Activated CD4-positive, alpha-beta memory T cell treated with anti-CD3 and anti-CD28 coated beads, Interleukin-2, amount 10 ng/mL, durations not matched to agents 7 days and 5 days (primary cell): ENCODE measurements at regions not wholly inside any gene's neighbourhood (a gene's known extent, or its start where the extent isn't known, plus 50 kb on each side); places are given as distances from the start of the nearest gene placed in this dataset.
"Not testable (repeated sequence)": the region's sequence is repeated elsewhere in the genome, so short reads cannot be mapped to it uniquely, and the experiment has no call there.

Experiments
- CTCF ChIA-PET: fragments of 350-600 bp; sonication (Branson Sonifier 250); formaldehyde crosslinking; loops from one replicate; lab custom pipeline; 2021; ENCODE audit warnings: antibody characterized with exemption, inconsistent platforms; lab: Charles Lee
- POLR2A ChIA-PET: fragments of 350-600 bp; sonication (Branson Sonifier 250); formaldehyde crosslinking; loops from one replicate; lab custom pipeline; 2021; ENCODE audit warnings: antibody characterized with exemption; lab: Charles Lee
- DNase-seq: peaks from one replicate; pipeline ENCODE4 v3.0.0-alpha.2; 2020
- H3K27ac Mint-ChIP-seq: one replicate; pipeline ENCODE4 v1.8.0; 2021; ENCODE audit warnings: mild to moderate bottlenecking, mixed read lengths
- H3K27me3 Mint-ChIP-seq: one replicate; pipeline ENCODE4 v1.8.0; 2021; ENCODE audit warnings: mixed read lengths
- H3K36me3 Mint-ChIP-seq: one replicate; pipeline ENCODE4 v1.8.0; 2021; ENCODE audit warnings: low read depth, mixed read lengths
- H3K4me1 Mint-ChIP-seq: one replicate; pipeline ENCODE4 v1.8.0; 2021; ENCODE audit warnings: mixed read lengths
- H3K4me3 Mint-ChIP-seq: one replicate; pipeline ENCODE4 v1.8.0; 2021; ENCODE audit warnings: mild to moderate bottlenecking, mixed read lengths
- H3K9me3 Mint-ChIP-seq: one replicate; pipeline ENCODE4 v1.8.0; 2021; ENCODE audit warnings: mixed read lengths

DNA sequence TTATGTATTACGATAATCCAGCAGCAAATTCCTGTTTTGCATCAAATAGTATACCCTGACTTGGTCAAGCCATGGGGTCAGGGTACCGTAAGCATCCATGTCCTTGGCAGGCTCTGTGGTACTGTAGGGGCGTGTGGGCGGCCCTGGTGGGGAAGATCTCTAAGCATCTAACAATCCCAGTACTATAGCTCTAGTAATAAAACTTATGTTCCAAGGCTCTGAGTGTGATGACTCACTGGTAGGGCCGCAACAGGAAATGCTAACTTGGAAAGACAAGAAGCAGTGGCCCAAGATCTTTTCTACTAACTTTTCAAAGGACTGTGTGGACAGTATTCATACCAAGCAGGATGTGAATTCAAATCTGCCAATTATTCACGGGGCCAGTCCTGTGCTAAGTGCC lies 63.8 kb downstream of the CLEC18A start:
- H3K27me3 Mint-ChIP-seq, H3K9me3 Mint-ChIP-seq, POLR2A ChIA-PET, H3K27ac Mint-ChIP-seq, DNase-seq, H3K36me3 Mint-ChIP-seq, H3K4me1 Mint-ChIP-seq, CTCF ChIA-PET, H3K4me3 Mint-ChIP-seq: not testable (repeated sequence)

DNA sequence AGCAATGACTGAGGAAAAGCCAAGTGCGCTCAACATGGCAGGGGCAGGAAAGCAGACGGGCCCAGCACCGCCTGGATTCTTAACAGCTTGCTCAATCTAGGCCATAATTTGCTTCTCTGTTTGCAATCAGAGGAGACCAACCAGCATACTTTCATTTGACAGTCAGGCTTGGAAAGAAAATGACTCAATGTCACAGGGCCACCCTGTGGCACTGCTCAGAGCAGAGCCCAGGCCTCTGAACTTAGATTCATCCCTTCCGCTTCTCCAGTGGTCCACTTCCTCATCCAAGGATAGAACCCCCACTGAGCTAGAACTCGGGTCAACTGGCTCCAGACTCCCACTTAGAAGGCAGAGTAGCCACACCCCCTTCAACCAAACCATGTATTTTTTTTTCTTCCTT lies 65.6 kb downstream of the CLEC18A start:
- not testable (repeated sequence) for DNase-seq
- CTCF ChIA-PET, result interaction anchor here (0.7 kb wide), 1 partner anchor 87 kb away, joined by 4 read pairs; no protein-coding TSS in a partner anchor

DNA sequence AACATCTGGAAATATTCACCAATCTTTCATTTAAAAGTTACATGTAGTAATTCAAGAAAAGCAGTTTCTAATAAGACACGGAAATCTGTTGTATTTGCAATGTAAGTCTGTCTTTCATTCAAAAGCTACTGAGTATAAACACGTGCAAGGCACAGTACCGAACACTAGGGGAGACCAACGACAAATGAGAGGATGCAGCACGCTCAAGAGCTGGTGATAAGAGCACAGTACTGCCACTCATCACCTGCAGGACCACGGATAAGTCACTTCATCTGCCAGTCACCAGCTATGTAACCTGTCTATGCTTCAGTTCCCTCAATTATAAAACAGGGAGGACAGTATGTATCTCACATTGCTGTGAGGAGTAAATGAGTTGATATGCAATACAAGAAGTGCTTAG lies 67.1 kb downstream of the CLEC18A start:
- Mint-ChIP-seq H3K9me3 (no peaks in the 10 kb centered on the region), H3K4me1 (no peaks in the 10 kb centered on the region), H3K27me3 (no peaks in the 10 kb centered on the region), H3K27ac (no peak overlapping the region), H3K4me3 (no peak overlapping the region), H3K36me3 (peaks cover 4% of the 10 kb centered on the region)
- ChIA-PET POLR2A (no interaction called here), CTCF (no interaction called here)
- peak; percentile 32 for DNase-seq

More for the DNA sequence above, 65.6 kb downstream of the CLEC18A start:
- H3K36me3 Mint-ChIP-seq, H3K4me3 Mint-ChIP-seq, H3K27me3 Mint-ChIP-seq, POLR2A ChIA-PET, H3K27ac Mint-ChIP-seq, H3K4me1 Mint-ChIP-seq, H3K9me3 Mint-ChIP-seq: not testable (repeated sequence)

- H3K27me3 Mint-ChIP-seq, H3K27ac Mint-ChIP-seq, H3K4me3 Mint-ChIP-seq, POLR2A ChIA-PET, CTCF ChIA-PET, H3K9me3 Mint-ChIP-seq, DNase-seq: not testable (repeated sequence)
- Mint-ChIP-seq H3K4me1 (peaks cover 19% of the 10 kb centered on the region), H3K36me3 (peaks cover 14% of the 10 kb centered on the region)
Observed at GRCh38 chr16:70023207-70023606, 72.1 kb downstream of the CLEC18A start.

GRCh38 chr16:70023956-70024355 lies 72.8 kb downstream of the CLEC18A start:
- Mint-ChIP-seq H3K36me3 (peaks cover 14% of the 10 kb centered on the region), H3K4me1 (peaks cover 19% of the 10 kb centered on the region)
- POLR2A ChIA-PET, DNase-seq, CTCF ChIA-PET, H3K9me3 Mint-ChIP-seq, H3K4me3 Mint-ChIP-seq, H3K27ac Mint-ChIP-seq, H3K27me3 Mint-ChIP-seq: not testable (repeated sequence)

DNA sequence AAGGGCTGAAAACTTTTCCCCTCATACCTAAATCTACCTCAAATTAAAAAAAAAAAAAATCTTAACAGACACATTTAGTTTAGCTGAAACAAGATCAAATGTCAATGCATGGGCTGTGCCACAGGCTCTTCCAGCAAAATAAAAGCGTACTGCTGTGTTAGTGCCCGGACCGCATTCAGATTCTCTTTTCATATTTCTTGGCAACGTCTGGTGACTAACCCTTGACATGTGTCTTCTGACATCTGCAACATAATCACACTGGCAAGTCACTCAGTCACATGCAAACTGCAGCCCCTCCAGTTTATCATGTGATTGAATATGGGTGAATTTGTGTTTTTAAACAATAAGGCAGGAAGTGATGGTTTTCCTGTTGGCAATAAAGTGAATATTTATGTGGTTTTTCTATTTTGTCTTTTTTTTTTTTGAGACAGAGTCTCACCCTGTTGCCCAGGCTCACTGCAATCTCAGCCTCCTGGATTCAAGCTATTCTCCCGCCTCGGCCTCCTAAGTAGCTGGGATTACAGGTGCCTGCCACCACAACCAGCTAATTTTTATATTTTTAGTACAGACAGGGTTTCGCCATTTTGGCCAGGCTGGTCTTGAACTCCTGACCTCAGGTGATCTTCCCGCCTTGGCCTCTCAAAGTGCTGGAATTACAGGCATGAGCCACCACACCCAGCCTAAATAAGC lies 75.2 kb downstream of the CLEC18A start:
- H3K4me3 Mint-ChIP-seq, H3K27me3 Mint-ChIP-seq, H3K9me3 Mint-ChIP-seq, POLR2A ChIA-PET: not testable (repeated sequence)
- peaks cover 19% of the 10 kb centered on the region for H3K4me1 Mint-ChIP-seq
- DNase-seq, result peak; percentile 47
- H3K36me3 Mint-ChIP-seq, result peaks cover 11% of the 10 kb centered on the region
- CTCF ChIA-PET, result interaction anchor here (0.6 kb wide), 1 partner anchor 557 kb away, joined by 3 read pairs; no protein-coding TSS in a partner anchor
- peak overlapping the region; percentile 79 for H3K27ac Mint-ChIP-seq

DNA sequence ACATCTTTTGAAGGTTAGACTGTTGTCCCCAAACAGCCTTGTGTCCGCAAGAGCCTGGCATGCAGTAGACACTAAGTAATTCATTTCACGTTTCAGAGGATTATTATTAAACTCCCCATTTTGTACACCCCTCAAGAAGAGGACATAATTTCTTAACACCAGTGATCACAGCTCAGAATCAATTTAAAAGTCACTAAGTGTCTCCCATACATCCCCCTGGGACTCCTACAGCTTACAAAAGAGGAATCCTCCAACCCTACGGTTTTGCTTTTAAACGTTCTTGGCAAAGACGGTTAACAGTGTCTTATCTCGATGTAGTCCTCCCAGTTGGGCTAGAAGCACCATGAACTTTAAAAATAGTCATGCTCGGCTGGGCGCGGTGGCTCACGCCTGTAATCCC lies 81.2 kb upstream of the PDPR start:
- CTCF ChIA-PET, H3K27ac Mint-ChIP-seq, DNase-seq, POLR2A ChIA-PET, H3K9me3 Mint-ChIP-seq, H3K4me3 Mint-ChIP-seq, H3K27me3 Mint-ChIP-seq, H3K4me1 Mint-ChIP-seq: not testable (repeated sequence)
- peaks cover 12% of the 10 kb centered on the region for H3K36me3 Mint-ChIP-seq

DNA sequence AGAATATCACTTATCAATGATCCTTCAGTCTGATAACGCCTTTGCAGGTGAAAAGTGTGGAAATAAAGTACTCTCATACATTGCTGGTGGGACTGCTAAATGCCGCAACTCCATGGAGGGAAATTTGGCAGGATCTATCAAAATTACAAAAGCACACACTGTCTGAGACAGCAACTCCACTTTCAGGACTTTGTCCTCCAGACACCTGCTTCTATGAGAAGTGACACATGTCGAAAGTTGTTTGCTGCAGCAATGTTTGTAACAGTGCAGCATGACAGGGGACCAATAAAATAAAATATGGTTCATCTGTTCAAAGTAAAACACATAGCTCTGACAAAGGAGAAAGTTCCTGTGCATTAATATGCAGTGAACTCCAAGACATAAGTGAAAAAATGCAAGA lies 76.2 kb upstream of the PDPR start:
- POLR2A ChIA-PET, H3K36me3 Mint-ChIP-seq, H3K9me3 Mint-ChIP-seq, CTCF ChIA-PET, H3K27ac Mint-ChIP-seq, H3K27me3 Mint-ChIP-seq, H3K4me3 Mint-ChIP-seq, DNase-seq, H3K4me1 Mint-ChIP-seq: not testable (repeated sequence)

GRCh38 chr16:70040554-70040953 lies 73.6 kb upstream of the PDPR start:
- not testable (repeated sequence) for H3K9me3 Mint-ChIP-seq

DNA sequence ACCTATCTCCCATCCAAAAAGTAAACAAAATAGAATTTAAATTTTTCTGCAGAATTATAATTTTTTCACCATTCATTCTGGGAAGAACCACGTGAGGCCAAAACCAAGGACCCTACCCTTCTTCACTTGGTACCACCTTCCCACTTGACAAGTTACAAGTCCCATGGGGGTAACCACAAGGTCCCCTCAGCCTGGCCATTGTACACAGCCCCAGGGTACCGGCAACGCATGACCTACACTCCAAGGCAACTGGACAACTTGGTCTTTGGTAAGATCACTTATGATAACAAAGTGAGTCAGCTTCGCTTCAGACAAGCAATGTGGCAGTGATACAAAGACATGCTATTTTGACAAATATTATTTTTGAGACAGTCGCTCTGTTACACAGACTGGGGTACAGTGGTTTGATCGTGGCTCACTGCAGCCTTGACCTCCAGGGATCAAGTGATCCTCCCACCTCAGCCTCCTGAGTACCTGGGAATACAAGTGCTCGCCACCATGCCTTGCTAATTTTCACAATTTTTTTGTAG lies 70.5 kb upstream of the PDPR start:
- DNase-seq, H3K27me3 Mint-ChIP-seq, H3K9me3 Mint-ChIP-seq, H3K4me3 Mint-ChIP-seq, H3K27ac Mint-ChIP-seq, H3K36me3 Mint-ChIP-seq, CTCF ChIA-PET, POLR2A ChIA-PET, H3K4me1 Mint-ChIP-seq: not testable (repeated sequence)

More at GRCh38 chr16:70040554-70040953, 73.6 kb upstream of the PDPR start:
- H3K4me3 Mint-ChIP-seq, CTCF ChIA-PET, H3K4me1 Mint-ChIP-seq, POLR2A ChIA-PET, H3K27ac Mint-ChIP-seq, H3K36me3 Mint-ChIP-seq, DNase-seq, H3K27me3 Mint-ChIP-seq: not testable (repeated sequence)

DNA sequence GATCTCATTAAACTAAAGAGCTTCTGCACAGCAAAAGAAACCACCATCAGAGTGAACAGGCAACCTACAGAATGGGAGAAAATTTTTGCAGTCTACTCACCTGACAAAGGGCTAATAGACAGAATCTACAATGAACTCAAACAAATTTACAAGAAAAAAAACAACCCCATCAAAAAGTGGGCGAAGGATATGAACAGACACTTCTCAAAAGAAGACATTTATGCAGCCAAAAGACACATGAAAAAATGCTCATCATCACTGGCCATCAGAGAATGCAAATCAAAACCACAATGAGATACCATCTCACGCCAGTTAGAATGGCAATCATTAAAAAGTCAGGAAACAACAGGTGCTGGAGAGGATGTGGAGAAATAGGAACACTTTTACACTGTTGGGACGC lies 67.6 kb upstream of the PDPR start:
- H3K27me3 Mint-ChIP-seq, H3K9me3 Mint-ChIP-seq, H3K36me3 Mint-ChIP-seq, CTCF ChIA-PET, POLR2A ChIA-PET, H3K4me3 Mint-ChIP-seq, H3K4me1 Mint-ChIP-seq, H3K27ac Mint-ChIP-seq, DNase-seq: not testable (repeated sequence)

- CTCF ChIA-PET, DNase-seq, H3K4me1 Mint-ChIP-seq, H3K36me3 Mint-ChIP-seq, H3K4me3 Mint-ChIP-seq, H3K9me3 Mint-ChIP-seq, H3K27ac Mint-ChIP-seq, POLR2A ChIA-PET, H3K27me3 Mint-ChIP-seq: not testable (repeated sequence)
Observed at GRCh38 chr16:70048083-70048482, 66.0 kb upstream of the PDPR start.

- H3K4me1 Mint-ChIP-seq, CTCF ChIA-PET, H3K9me3 Mint-ChIP-seq, H3K27me3 Mint-ChIP-seq, POLR2A ChIA-PET, H3K4me3 Mint-ChIP-seq, H3K27ac Mint-ChIP-seq, DNase-seq, H3K36me3 Mint-ChIP-seq: not testable (repeated sequence)
Observed at GRCh38 chr16:70058056-70058455, 56.1 kb upstream of the PDPR start.

DNA sequence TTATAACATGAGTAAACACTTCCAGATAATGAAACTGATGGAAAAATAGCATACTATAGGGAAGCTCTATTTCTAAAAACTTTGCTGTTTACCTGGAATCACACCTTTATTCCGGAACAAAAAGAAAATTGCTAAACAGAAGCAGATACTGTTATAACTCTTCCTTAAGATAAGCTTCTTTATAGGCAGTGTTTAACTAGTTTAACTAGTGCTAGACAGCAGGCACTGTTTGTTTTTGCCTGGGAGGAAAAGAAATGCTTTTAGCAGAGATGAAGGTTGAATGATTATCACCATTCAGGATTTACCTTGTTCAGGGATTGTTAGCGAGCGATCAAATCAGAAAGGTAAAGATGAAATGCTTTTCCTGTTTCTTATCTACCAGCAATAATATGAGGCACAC lies 54.7 kb upstream of the PDPR start:
- POLR2A ChIA-PET, H3K4me3 Mint-ChIP-seq, DNase-seq, H3K36me3 Mint-ChIP-seq, H3K27ac Mint-ChIP-seq, CTCF ChIA-PET, H3K9me3 Mint-ChIP-seq, H3K27me3 Mint-ChIP-seq: not testable (repeated sequence)
- peaks cover 11% of the 10 kb centered on the region for H3K4me1 Mint-ChIP-seq
